Type B pancreatic cell (in vitro differentiated cells): ENCODE measurements at regions not wholly inside any gene's neighbourhood (a gene's known extent, or its start where the extent isn't known, plus 50 kb on each side); places are given as distances from the start of the nearest gene placed in this dataset.

Source experiments
- DNase-seq: peaks from one replicate; pipeline ENCODE4 v3.0.0; 2021; ENCODE audit warnings: mixed read lengths; ENCODE audit not compliant: unreplicated experiment; ENCODE audit errors: extremely low spot score
- H3K27ac Mint-ChIP-seq: 2 replicates; pipeline ENCODE4 v1.8.0; 2021; ENCODE audit warnings: mild to moderate bottlenecking, mixed read lengths
- H3K27me3 Mint-ChIP-seq: 2 replicates; pipeline ENCODE4 v1.8.0; 2021; ENCODE audit warnings: mixed read lengths
- H3K36me3 Mint-ChIP-seq: 2 replicates; pipeline ENCODE4 v1.8.0; 2021; ENCODE audit warnings: mixed read lengths
- H3K4me1 Mint-ChIP-seq: one replicate; pipeline ENCODE4 v1.8.0; 2021; ENCODE audit warnings: mixed read lengths; ENCODE audit not compliant: unreplicated experiment
- H3K4me3 Mint-ChIP-seq: 2 replicates; pipeline ENCODE4 v1.8.0; 2021; ENCODE audit warnings: mild to moderate bottlenecking, mixed read lengths
- H3K9me3 Mint-ChIP-seq: 2 replicates; pipeline ENCODE4 v1.8.0; 2021; ENCODE audit warnings: mixed read lengths
- TF ChIP-seq, protein P1 (sequence below): fragments of 200-600 bp; sonication (generic); conservative IDR thresholded peaks from 2 replicates; pipeline ENCODE4 v1.5.0; 2021; ENCODE audit warnings: antibody characterized with exemption, mild to moderate bottlenecking

DNA sequence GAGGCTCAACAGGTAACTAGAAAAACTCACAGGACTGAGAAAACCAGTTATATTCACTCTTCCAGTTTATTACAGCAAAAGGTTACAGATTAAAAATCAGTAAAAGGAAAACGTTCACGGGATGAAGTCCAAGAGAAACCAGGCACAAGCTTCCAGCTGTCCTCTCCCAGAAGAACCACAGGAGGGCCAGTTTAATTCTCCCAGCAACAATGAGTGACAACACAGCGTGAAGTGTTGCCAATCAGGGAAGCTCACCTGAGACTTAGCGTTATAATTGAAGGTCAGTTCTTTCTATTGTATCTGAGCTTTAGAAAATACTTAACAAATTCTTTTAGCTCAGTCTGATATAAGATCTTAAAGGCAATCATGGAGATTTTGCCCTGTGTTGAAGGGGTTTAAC is 65.2 kb upstream of the TNR start:
- TF ChIP-seq, protein P1, sequence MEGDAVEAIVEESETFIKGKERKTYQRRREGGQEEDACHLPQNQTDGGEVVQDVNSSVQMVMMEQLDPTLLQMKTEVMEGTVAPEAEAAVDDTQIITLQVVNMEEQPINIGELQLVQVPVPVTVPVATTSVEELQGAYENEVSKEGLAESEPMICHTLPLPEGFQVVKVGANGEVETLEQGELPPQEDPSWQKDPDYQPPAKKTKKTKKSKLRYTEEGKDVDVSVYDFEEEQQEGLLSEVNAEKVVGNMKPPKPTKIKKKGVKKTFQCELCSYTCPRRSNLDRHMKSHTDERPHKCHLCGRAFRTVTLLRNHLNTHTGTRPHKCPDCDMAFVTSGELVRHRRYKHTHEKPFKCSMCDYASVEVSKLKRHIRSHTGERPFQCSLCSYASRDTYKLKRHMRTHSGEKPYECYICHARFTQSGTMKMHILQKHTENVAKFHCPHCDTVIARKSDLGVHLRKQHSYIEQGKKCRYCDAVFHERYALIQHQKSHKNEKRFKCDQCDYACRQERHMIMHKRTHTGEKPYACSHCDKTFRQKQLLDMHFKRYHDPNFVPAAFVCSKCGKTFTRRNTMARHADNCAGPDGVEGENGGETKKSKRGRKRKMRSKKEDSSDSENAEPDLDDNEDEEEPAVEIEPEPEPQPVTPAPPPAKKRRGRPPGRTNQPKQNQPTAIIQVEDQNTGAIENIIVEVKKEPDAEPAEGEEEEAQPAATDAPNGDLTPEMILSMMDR = no peak
- Mint-ChIP-seq H3K36me3 (no peaks in the 10 kb centered on the region), H3K27me3 (peaks cover 7% of the 10 kb centered on the region), H3K27ac (no peak overlapping the region), H3K4me3 (no peak overlapping the region), H3K9me3 (no peaks in the 10 kb centered on the region), H3K4me1 (peaks cover 3% of the 10 kb centered on the region)
- no peak for DNase-seq

DNA sequence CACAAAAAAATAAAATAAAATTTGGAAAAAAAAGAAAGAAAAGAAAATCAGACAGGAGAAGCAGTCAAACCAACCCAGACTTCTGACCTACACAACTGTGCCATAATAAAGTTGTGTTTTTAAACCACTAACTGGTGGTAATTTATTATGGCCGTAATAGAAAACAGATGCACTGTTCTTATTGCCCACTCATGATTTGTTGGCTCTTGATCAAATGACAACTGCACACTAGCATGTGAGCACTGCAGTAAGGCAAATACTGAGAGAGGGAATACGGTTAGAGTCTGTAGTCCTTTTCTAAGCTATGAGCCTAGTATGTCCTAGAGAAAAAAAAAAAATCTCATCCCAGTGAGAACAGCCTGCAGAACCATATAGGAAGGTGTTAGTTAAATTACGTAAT is 61.2 kb upstream of the TNR start:
- Mint-ChIP-seq H3K9me3 (no peaks in the 10 kb centered on the region), H3K27ac (no peak overlapping the region), H3K4me3 (no peak overlapping the region), H3K27me3 (peaks cover 7% of the 10 kb centered on the region), H3K4me1 (peaks cover 3% of the 10 kb centered on the region), H3K36me3 (no peaks in the 10 kb centered on the region)
- no peak for DNase-seq
- TF ChIP-seq, protein P1 = no peak

DNA sequence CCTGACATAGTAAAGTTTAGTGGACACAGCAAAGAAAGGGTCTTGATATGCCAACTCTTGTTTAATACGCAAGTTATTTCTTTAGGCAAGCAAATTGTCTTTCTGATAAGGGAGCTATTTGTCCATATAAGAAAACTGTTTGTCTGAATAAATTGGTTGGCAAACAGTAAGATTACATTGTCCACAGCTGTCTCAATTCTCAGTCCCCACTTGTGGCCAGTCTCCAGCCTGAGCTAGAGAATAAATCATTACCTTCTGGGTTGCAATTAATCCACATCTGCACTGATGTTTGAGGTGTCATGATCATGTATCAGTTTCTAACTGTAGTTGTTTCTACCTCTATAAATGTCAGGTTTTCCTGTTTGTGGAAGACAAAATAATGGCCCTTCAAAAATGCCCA is 60.0 kb upstream of the TNR start:
- Mint-ChIP-seq H3K4me1 (no peaks in the 10 kb centered on the region), H3K27me3 (peaks cover 6% of the 10 kb centered on the region), H3K36me3 (no peaks in the 10 kb centered on the region), H3K27ac (no peak overlapping the region), H3K4me3 (no peak overlapping the region), H3K9me3 (no peaks in the 10 kb centered on the region)
- no peak for DNase-seq
- TF ChIP-seq, protein P1 = no peak

DNA sequence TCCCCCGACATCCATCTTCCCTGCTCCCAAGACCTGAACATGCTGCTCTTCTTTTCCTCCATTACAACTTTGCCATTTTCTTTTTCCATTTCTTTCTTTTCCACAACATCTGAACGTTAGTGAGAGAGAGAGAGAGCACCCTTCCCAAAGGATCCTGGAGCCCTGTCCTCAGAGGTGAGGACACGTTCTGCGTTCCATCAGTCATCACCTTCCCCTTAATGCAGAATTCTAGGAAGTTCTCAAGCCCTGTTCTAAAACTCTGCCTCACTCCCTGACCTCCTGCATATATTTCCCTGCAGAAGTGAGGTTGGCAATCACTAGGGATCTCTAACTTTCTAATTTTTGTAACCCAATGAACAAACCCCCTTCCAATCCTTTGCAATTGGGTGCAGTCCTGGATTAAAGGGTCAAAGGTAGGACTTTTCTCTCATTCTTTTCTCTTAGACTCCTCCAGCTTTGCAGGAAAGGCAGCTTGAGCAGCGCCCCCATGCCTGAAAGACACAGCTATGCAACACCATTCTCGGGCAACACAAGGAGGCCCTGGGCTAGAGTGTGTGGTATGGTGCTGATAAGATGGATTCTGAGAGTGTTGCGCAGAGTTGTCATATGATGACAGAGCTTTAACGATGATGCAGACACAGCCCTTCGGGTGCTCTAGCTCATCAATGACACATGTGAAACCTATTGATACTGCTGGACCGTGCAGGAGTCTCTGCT is 59.2 kb upstream of the TNR start:
- Mint-ChIP-seq H3K36me3 (no peaks in the 10 kb centered on the region), H3K27ac (no peak overlapping the region)
- TF ChIP-seq, protein P1 = no peak

DNA sequence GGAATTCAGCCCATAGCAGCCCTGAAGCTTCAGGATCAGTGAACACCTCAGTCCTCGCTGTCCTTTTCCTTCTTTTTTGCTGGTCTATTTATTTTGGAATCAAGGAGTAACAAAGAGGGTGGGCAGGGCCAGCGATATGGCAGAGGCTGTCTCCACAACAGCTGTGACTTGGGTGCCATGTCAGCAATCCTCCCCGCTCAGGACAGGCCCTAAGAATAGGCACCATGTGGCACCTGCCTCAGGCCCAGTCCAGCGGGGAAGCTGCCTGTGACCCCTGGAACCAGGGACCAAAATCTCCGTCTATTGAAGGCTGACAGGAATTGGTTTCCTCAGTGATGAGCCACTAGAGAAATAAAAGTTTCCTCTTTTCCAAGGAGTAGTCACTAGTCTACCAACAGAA is 58.6 kb upstream of the TNR start:
- Mint-ChIP-seq H3K4me3 (no peak overlapping the region), H3K27ac (no peak overlapping the region)
- TF ChIP-seq, protein P1 = no peak

More for the DNA sequence above, 59.2 kb upstream of the TNR start:
- Mint-ChIP-seq H3K4me3 (no peak overlapping the region), H3K9me3 (no peaks in the 10 kb centered on the region), H3K4me1 (no peaks in the 10 kb centered on the region), H3K27me3 (peaks cover 4% of the 10 kb centered on the region)
- DNase-seq = no peak

More for the DNA sequence above, 58.6 kb upstream of the TNR start:
- no peaks in the 10 kb centered on the region for H3K9me3 Mint-ChIP-seq
- DNase-seq = no peak
- no peaks in the 10 kb centered on the region for H3K36me3 Mint-ChIP-seq
- H3K4me1 Mint-ChIP-seq = no peaks in the 10 kb centered on the region
- peaks cover 3% of the 10 kb centered on the region for H3K27me3 Mint-ChIP-seq
